ENCODE measurements at regions not wholly inside any gene's neighbourhood (a gene's known extent, or its start where the extent isn't known, plus 50 kb on each side); places are given as distances from the start of the nearest gene placed in this dataset.
A peak's percentile ranks its signal among the peaks of the same experiment; 100 is the strongest.

- no peak overlapping the region for H3K27ac Mint-ChIP-seq
- no peaks in the 10 kb centered on the region for H3K9me3 Mint-ChIP-seq
- no peak for DNase-seq
- peaks cover 12% of the 10 kb centered on the region for H3K4me1 Mint-ChIP-seq (ENCODE audit: low read depth)
- intact Hi-C loops (cut with micrococcal nuclease), result loop anchor here (10.0 kb wide), 1 partner anchor 237 kb away; no protein-coding TSS in a partner anchor
- CTCF ChIA-PET, result no interaction called here
- no peak overlapping the region for H3K4me3 Mint-ChIP-seq
- peaks cover 1% of the 10 kb centered on the region for H3K27me3 Mint-ChIP-seq (ENCODE audit: low read depth)
- H3K36me3 Mint-ChIP-seq (ENCODE audit: low read depth), result no peaks in the 10 kb centered on the region
Measured at GRCh38 chr6:166752097-166752496, 125.0 kb upstream of the RPS6KA2 start.

- peak; percentile 13 for DNase-seq
- no peak overlapping the region for H3K4me3 Mint-ChIP-seq
- CTCF ChIA-PET, result no interaction called here
Measured at GRCh38 chr6:166751051-166751595, 124.1 kb upstream of the RPS6KA2 start.

GRCh38 chr6:166750108-166750793 lies 123.2 kb upstream of the RPS6KA2 start:
- Mint-ChIP-seq H3K4me3 (no peak overlapping the region), H3K27ac (no peak overlapping the region), H3K9me3 (no peaks in the 10 kb centered on the region), H3K4me1 (ENCODE audit: low read depth) (peaks cover 10% of the 10 kb centered on the region), H3K36me3 (ENCODE audit: low read depth) (no peaks in the 10 kb centered on the region), H3K27me3 (ENCODE audit: low read depth) (no peaks in the 10 kb centered on the region)
- CTCF ChIA-PET, result no interaction called here
- no peak for DNase-seq
- intact Hi-C loops (cut with micrococcal nuclease), result loop anchor here (10.0 kb wide), 1 partner anchor 235 kb away; no protein-coding TSS in a partner anchor

More at GRCh38 chr6:166751051-166751595, 124.1 kb upstream of the RPS6KA2 start:
- Mint-ChIP-seq H3K36me3 (ENCODE audit: low read depth) (no peaks in the 10 kb centered on the region), H3K9me3 (no peaks in the 10 kb centered on the region), H3K27ac (no peak overlapping the region), H3K27me3 (ENCODE audit: low read depth) (no peaks in the 10 kb centered on the region), H3K4me1 (ENCODE audit: low read depth) (peaks cover 10% of the 10 kb centered on the region)
- intact Hi-C loops (cut with micrococcal nuclease), result loop anchor here (10.0 kb wide), 1 partner anchor 236 kb away; no protein-coding TSS in a partner anchor

GRCh38 chr6:166749666-166750065 lies 122.6 kb upstream of the RPS6KA2 start:
- Mint-ChIP-seq H3K27ac (no peak overlapping the region), H3K36me3 (ENCODE audit: low read depth) (no peaks in the 10 kb centered on the region), H3K9me3 (no peaks in the 10 kb centered on the region), H3K4me1 (ENCODE audit: low read depth) (peaks cover 10% of the 10 kb centered on the region), H3K27me3 (ENCODE audit: low read depth) (no peaks in the 10 kb centered on the region), H3K4me3 (no peak overlapping the region)
- intact Hi-C loops (cut with micrococcal nuclease), result loop anchor here (10.0 kb wide), 1 partner anchor 235 kb away; no protein-coding TSS in a partner anchor
- CTCF ChIA-PET, result no interaction called here
- no peak for DNase-seq

GRCh38 chr6:166747644-166748595 lies 120.9 kb upstream of the RPS6KA2 start:
- CTCF ChIA-PET, result no interaction called here
- intact Hi-C loops (cut with micrococcal nuclease), result no loop called here
- Mint-ChIP-seq H3K27ac (no peak overlapping the region), H3K36me3 (ENCODE audit: low read depth) (no peaks in the 10 kb centered on the region), H3K9me3 (no peaks in the 10 kb centered on the region), H3K27me3 (ENCODE audit: low read depth) (no peaks in the 10 kb centered on the region), H3K4me1 (ENCODE audit: low read depth) (peaks cover 10% of the 10 kb centered on the region), H3K4me3 (no peak overlapping the region)
- DNase-seq, result no peak

- CTCF ChIA-PET, result interaction anchor here (0.9 kb wide), 1 partner anchor 236 kb away, joined by 3 read pairs; no protein-coding TSS in a partner anchor
- Mint-ChIP-seq H3K4me3 (no peak overlapping the region), H3K4me1 (ENCODE audit: low read depth) (peaks cover 8% of the 10 kb centered on the region), H3K9me3 (no peaks in the 10 kb centered on the region), H3K36me3 (ENCODE audit: low read depth) (no peaks in the 10 kb centered on the region), H3K27ac (no peak overlapping the region), H3K27me3 (ENCODE audit: low read depth) (no peaks in the 10 kb centered on the region)
- DNase-seq, result no peak
- intact Hi-C loops (cut with micrococcal nuclease), result no loop called here
Measured at GRCh38 chr6:166745801-166746668, 119.0 kb upstream of the RPS6KA2 start.

GRCh38 chr6:166744223-166745134 lies 117.4 kb upstream of the RPS6KA2 start:
- Mint-ChIP-seq H3K27ac (no peak overlapping the region), H3K36me3 (ENCODE audit: low read depth) (no peaks in the 10 kb centered on the region), H3K27me3 (ENCODE audit: low read depth) (no peaks in the 10 kb centered on the region), H3K4me1 (ENCODE audit: low read depth) (no peaks in the 10 kb centered on the region), H3K4me3 (no peak overlapping the region), H3K9me3 (no peaks in the 10 kb centered on the region)
- no peak for DNase-seq
- intact Hi-C loops (cut with micrococcal nuclease), result no loop called here
- CTCF ChIA-PET, result no interaction called here

GRCh38 chr6:166743406-166744222 lies 116.6 kb upstream of the RPS6KA2 start:
- Mint-ChIP-seq H3K9me3 (no peaks in the 10 kb centered on the region), H3K27ac (no peak overlapping the region), H3K27me3 (ENCODE audit: low read depth) (no peaks in the 10 kb centered on the region), H3K4me3 (no peak overlapping the region), H3K36me3 (ENCODE audit: low read depth) (no peaks in the 10 kb centered on the region), H3K4me1 (ENCODE audit: low read depth) (no peaks in the 10 kb centered on the region)
- intact Hi-C loops (cut with micrococcal nuclease), result no loop called here
- DNase-seq, result no peak
- CTCF ChIA-PET, result no interaction called here

GRCh38 chr6:166742981-166743380 lies 115.9 kb upstream of the RPS6KA2 start:
- Mint-ChIP-seq H3K27ac (no peak overlapping the region), H3K27me3 (ENCODE audit: low read depth) (no peaks in the 10 kb centered on the region), H3K36me3 (ENCODE audit: low read depth) (no peaks in the 10 kb centered on the region), H3K4me3 (no peak overlapping the region), H3K9me3 (no peaks in the 10 kb centered on the region), H3K4me1 (ENCODE audit: low read depth) (no peaks in the 10 kb centered on the region)
- CTCF ChIA-PET, result no interaction called here
- intact Hi-C loops (cut with micrococcal nuclease), result no loop called here
- DNase-seq, result no peak

GRCh38 chr6:166739976-166740318 lies 112.9 kb upstream of the RPS6KA2 start:
- intact Hi-C loops (cut with micrococcal nuclease), result no loop called here
- Mint-ChIP-seq H3K4me1 (ENCODE audit: low read depth) (no peaks in the 10 kb centered on the region), H3K4me3 (no peak overlapping the region), H3K36me3 (ENCODE audit: low read depth) (no peaks in the 10 kb centered on the region), H3K27ac (no peak overlapping the region), H3K9me3 (no peaks in the 10 kb centered on the region), H3K27me3 (ENCODE audit: low read depth) (no peaks in the 10 kb centered on the region)
- CTCF ChIA-PET, result no interaction called here
- no peak for DNase-seq

Data from activated naive CD4-positive, alpha-beta T cell treated with anti-CD3 and anti-CD28 coated beads for 36 hours (primary cell).